Right forelimb (tissue), 1 donor: ENCODE measurements at regions not wholly inside any gene's neighbourhood (a gene's known extent, or its start where the extent isn't known, plus 50 kb on each side); places are given as distances from the start of the nearest gene placed in this dataset.
"Not testable (repeated sequence)": the region's sequence is repeated elsewhere in the genome, so short reads cannot be mapped to it uniquely, and the experiment has no call there.

Source experiments
- DNase-seq: peaks from one replicate; pipeline ENCODE4 v3.0.0-alpha.2; 2018

- no peak for DNase-seq
These were observed 376.4 kb upstream of the GBE1 start for GRCh38 chr3:82137861-82138260.

GRCh38 chr3:82137050-82137449 is 375.6 kb upstream of the GBE1 start:
- no peak for DNase-seq

GRCh38 chr3:82133070-82133606 is 371.7 kb upstream of the GBE1 start:
- DNase-seq = peak; percentile 63

- no peak for DNase-seq
These were observed 371.0 kb upstream of the GBE1 start for GRCh38 chr3:82132210-82133069.

GRCh38 chr3:82130046-82130445 is 368.6 kb upstream of the GBE1 start:
- no peak for DNase-seq

GRCh38 chr3:82129221-82129801 is 367.9 kb upstream of the GBE1 start:
- no peak for DNase-seq

- DNase-seq = no peak
These were observed 366.8 kb upstream of the GBE1 start for GRCh38 chr3:82128271-82128670.

GRCh38 chr3:82122554-82123345 is 361.3 kb upstream of the GBE1 start:
- no peak for DNase-seq

- no peak for DNase-seq
These were observed 353.1 kb upstream of the GBE1 start for GRCh38 chr3:82114589-82114988.

GRCh38 chr3:82110721-82111120 is 349.3 kb upstream of the GBE1 start:
- not testable (repeated sequence) for DNase-seq

GRCh38 chr3:82103241-82103640 is 341.8 kb upstream of the GBE1 start:
- DNase-seq = no peak

- no peak for DNase-seq
These were observed 338.9 kb upstream of the GBE1 start for GRCh38 chr3:82100378-82100777.

GRCh38 chr3:82093641-82094040 is 332.2 kb upstream of the GBE1 start:
- no peak for DNase-seq

GRCh38 chr3:82088749-82089148 is 327.3 kb upstream of the GBE1 start:
- DNase-seq = no peak

- no peak for DNase-seq
These were observed 326.5 kb upstream of the GBE1 start for GRCh38 chr3:82087958-82088357.

GRCh38 chr3:82085851-82086475 is 324.5 kb upstream of the GBE1 start:
- no peak for DNase-seq

GRCh38 chr3:82085356-82085755 is 323.9 kb upstream of the GBE1 start:
- no peak for DNase-seq

- DNase-seq = no peak
These were observed 323.4 kb upstream of the GBE1 start for GRCh38 chr3:82084824-82085223.

- no peak for DNase-seq
These were observed 321.4 kb upstream of the GBE1 start for GRCh38 chr3:82082796-82083195.

GRCh38 chr3:82081351-82081750 is 319.9 kb upstream of the GBE1 start:
- no peak for DNase-seq

- DNase-seq = no peak
These were observed 319.3 kb upstream of the GBE1 start for GRCh38 chr3:82080792-82081191.

- no peak for DNase-seq
These were observed 318.8 kb upstream of the GBE1 start for GRCh38 chr3:82080261-82080660.

GRCh38 chr3:82079335-82079890 is 318.0 kb upstream of the GBE1 start:
- no peak for DNase-seq
